Tibial nerve (tissue), 3 donors: ENCODE measurements at regions not wholly inside any gene's neighbourhood (a gene's known extent, or its start where the extent isn't known, plus 50 kb on each side); places are given as distances from the start of the nearest gene placed in this dataset.

Source experiments
- POLR2A ChIP-seq, 2 donors: fragments of 450-650 bp; IDR thresholded peaks; one replicate each; pipeline ENCODE4 v1.6.1; 2017; ENCODE audit warnings: antibody characterized with exemption in 2 of 2, mild to moderate bottlenecking in 2 of 2, moderate library complexity in 2 of 2
- TF ChIP-seq, protein P1 (sequence below), 5 experiments: fragments of 200-600 bp in 3 of 5; fragments of 450-650 bp in 2 of 5; sonication (generic) in 3 of 5; IDR thresholded peaks; one replicate each; pipeline ENCODE4 v1.5.1; 2016 to 2019; ENCODE audit warnings: antibody characterized with exemption in 5 of 5, mild to moderate bottlenecking in 3 of 5, moderate library complexity in 2 of 5

DNA sequence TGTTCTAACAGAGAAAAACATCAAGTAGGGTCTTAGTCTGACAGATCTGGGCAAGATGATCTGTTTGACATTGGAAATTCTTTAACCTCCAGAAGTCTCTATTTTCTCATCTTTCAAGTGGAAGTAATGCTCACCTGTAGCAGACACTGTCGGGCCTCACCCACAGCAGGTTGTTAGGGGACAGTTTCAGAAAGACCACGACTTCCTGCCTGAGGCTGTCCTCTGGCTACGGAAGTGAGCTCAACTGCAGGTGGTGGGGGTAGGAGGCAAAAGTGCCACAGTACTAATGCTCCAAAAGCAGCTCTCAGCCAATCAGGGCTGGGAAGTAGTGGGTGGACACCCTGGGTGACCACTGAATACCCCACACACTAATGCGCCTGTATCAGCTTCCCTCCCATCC lies 111.4 kb upstream of the TOPAZ1 start:
- no peak for TF ChIP-seq POLR2A (IDR thresholded peaks at IDR 0.05)
- TF ChIP-seq, protein P1, sequence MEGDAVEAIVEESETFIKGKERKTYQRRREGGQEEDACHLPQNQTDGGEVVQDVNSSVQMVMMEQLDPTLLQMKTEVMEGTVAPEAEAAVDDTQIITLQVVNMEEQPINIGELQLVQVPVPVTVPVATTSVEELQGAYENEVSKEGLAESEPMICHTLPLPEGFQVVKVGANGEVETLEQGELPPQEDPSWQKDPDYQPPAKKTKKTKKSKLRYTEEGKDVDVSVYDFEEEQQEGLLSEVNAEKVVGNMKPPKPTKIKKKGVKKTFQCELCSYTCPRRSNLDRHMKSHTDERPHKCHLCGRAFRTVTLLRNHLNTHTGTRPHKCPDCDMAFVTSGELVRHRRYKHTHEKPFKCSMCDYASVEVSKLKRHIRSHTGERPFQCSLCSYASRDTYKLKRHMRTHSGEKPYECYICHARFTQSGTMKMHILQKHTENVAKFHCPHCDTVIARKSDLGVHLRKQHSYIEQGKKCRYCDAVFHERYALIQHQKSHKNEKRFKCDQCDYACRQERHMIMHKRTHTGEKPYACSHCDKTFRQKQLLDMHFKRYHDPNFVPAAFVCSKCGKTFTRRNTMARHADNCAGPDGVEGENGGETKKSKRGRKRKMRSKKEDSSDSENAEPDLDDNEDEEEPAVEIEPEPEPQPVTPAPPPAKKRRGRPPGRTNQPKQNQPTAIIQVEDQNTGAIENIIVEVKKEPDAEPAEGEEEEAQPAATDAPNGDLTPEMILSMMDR (IDR thresholded peaks at IDR 0.05) = no peak
